Neural cell (in vitro differentiated cells): ENCODE measurements at regions not wholly inside any gene's neighbourhood (a gene's known extent, or its start where the extent isn't known, plus 50 kb on each side); places are given as distances from the start of the nearest gene placed in this dataset.
"Not testable (repeated sequence)": the region's sequence is repeated elsewhere in the genome, so short reads cannot be mapped to it uniquely, and the experiment has no call there.

Source experiments
- H2AFZ ChIP-seq: fragments of 200-600, 300-800 bp; sonication (generic), shearing (Covaris generic); 2 replicates; pipeline ENCODE4 v1.6.0; 2014; ENCODE audit warnings: low read depth, mild to moderate bottlenecking, antibody characterized with exemption, low read length, moderate library complexity
- H3F3A ChIP-seq: fragments of 200-600 bp; shearing (Covaris generic); 2 replicates; pipeline ENCODE4 v1.6.1; 2016; ENCODE audit warnings: mild to moderate bottlenecking, moderate library complexity, mixed read lengths, antibody characterized with exemption, low read length; ENCODE audit not compliant: insufficient read depth, poor library complexity, severe bottlenecking
- H3K27ac ChIP-seq: fragments of 200-600, 300-800 bp; sonication (generic), shearing (Covaris generic); 2 replicates; pipeline ENCODE4 v1.5.1; 2014; ENCODE audit warnings: mild to moderate bottlenecking, low read length, moderate library complexity
- H3K27me3 ChIP-seq: fragments of 300-800, 200-600 bp; sonication (generic), shearing (Covaris generic); 2 replicates; pipeline ENCODE4 v1.6.0; 2014; ENCODE audit warnings: mild to moderate bottlenecking, low read depth, low read length, moderate library complexity; ENCODE audit not compliant: insufficient read depth
- H3K36me3 ChIP-seq: fragments of 300-800, 200-600 bp; sonication (generic), shearing (Covaris generic); 2 replicates; pipeline ENCODE4 v1.5.1; 2014; ENCODE audit warnings: mild to moderate bottlenecking, antibody characterized with exemption, low read length, moderate library complexity; ENCODE audit not compliant: insufficient read depth
- H3K4me2 ChIP-seq: fragments of 300-800, 200-600 bp; sonication (generic), shearing (Covaris generic); 2 replicates; pipeline ENCODE4 v1.6.0; 2014; ENCODE audit warnings: mild to moderate bottlenecking, low read length
- H3K4me3 ChIP-seq: fragments of 300-800, 200-600 bp; sonication (generic), shearing (Covaris generic); 2 replicates; pipeline ENCODE4 v1.5.1; 2014; ENCODE audit warnings: mild to moderate bottlenecking, low read length, moderate library complexity
- H3K79me2 ChIP-seq: fragments of 200-600 bp; shearing (Covaris generic); replicated peaks from 2 replicates; pipeline ENCODE4 v1.6.0; 2014; ENCODE audit warnings: mild to moderate bottlenecking, low read length, moderate library complexity; ENCODE audit not compliant: insufficient read depth
- H3K9ac ChIP-seq: fragments of 300-800, 200-600 bp; sonication (generic), shearing (Covaris generic); 2 replicates; pipeline ENCODE4 v1.6.1; 2016; ENCODE audit warnings: mild to moderate bottlenecking, low read length, mixed read lengths
- H3K9me2 ChIP-seq: fragments of 200-600 bp; shearing (Covaris generic); 2 replicates; pipeline ENCODE4 v1.6.1; 2016; ENCODE audit warnings: mild to moderate bottlenecking, low read length, mixed read lengths; ENCODE audit not compliant: insufficient read depth
- H3K9me3 ChIP-seq: fragments of 200-600, 300-800 bp; sonication (generic), shearing (Covaris generic); 2 replicates; pipeline ENCODE4 v1.6.1; 2016; ENCODE audit warnings: mild to moderate bottlenecking, mixed run types, low read length, moderate library complexity, mixed read lengths
- H4K20me1 ChIP-seq: fragments of 200-600 bp; shearing (Covaris generic); 2 replicates; pipeline ENCODE4 v1.6.1; 2016; ENCODE audit warnings: mild to moderate bottlenecking, mixed run types; ENCODE audit not compliant: insufficient read depth
- EP300 ChIP-seq: fragments of 450-650 bp; conservative IDR thresholded peaks from 2 replicates; pipeline ENCODE4 v1.6.1; 2014; ENCODE audit warnings: antibody characterized with exemption, mild to moderate bottlenecking, moderate library complexity; ENCODE audit not compliant: poor library complexity, severe bottlenecking
- EZH2 ChIP-seq: fragments of 200-600, 300-800 bp; shearing (Covaris generic), sonication (generic); IDR thresholded peaks from 2 replicates; pipeline ENCODE4 v1.6.1; 2014; ENCODE audit warnings: antibody characterized with exemption, low read length, borderline replicate concordance, mild to moderate bottlenecking; ENCODE audit not compliant: insufficient read depth, poor library complexity, severe bottlenecking
- MXI1 ChIP-seq: fragments of 450-650 bp; conservative IDR thresholded peaks from 2 replicates; pipeline ENCODE4 v1.6.1; 2014; ENCODE audit warnings: antibody characterized with exemption, mild to moderate bottlenecking; ENCODE audit not compliant: poor library complexity, severe bottlenecking
- POLR2AphosphoS5 ChIP-seq: IDR thresholded peaks from 2 replicates; pipeline ENCODE4 v1.6.1; 2012
- RAD21 ChIP-seq: fragments of 450-650 bp; conservative IDR thresholded peaks from 2 replicates; pipeline ENCODE4 v1.6.1; 2014; ENCODE audit warnings: antibody characterized with exemption, mild to moderate bottlenecking, moderate library complexity
- SMC3 ChIP-seq: fragments of 450-650 bp; conservative IDR thresholded peaks from 2 replicates; pipeline ENCODE4 v1.6.1; 2014; ENCODE audit warnings: antibody characterized with exemption, mild to moderate bottlenecking, moderate library complexity; ENCODE audit not compliant: poor library complexity
- TAF1 ChIP-seq: IDR thresholded peaks from 2 replicates; pipeline ENCODE4 v1.6.1; 2012; ENCODE audit warnings: low read depth
- TF ChIP-seq, protein P1 (sequence below): fragments of 450-650 bp; IDR thresholded peaks from 2 replicates; pipeline ENCODE4 v1.5.1; 2014; ENCODE audit warnings: antibody characterized with exemption, mild to moderate bottlenecking, moderate library complexity; ENCODE audit not compliant: poor library complexity, severe bottlenecking
- TF ChIP-seq, protein P2 (sequence below): IDR thresholded peaks from 2 replicates; pipeline ENCODE4 v1.6.1; 2012; ENCODE audit warnings: borderline replicate concordance

DNA sequence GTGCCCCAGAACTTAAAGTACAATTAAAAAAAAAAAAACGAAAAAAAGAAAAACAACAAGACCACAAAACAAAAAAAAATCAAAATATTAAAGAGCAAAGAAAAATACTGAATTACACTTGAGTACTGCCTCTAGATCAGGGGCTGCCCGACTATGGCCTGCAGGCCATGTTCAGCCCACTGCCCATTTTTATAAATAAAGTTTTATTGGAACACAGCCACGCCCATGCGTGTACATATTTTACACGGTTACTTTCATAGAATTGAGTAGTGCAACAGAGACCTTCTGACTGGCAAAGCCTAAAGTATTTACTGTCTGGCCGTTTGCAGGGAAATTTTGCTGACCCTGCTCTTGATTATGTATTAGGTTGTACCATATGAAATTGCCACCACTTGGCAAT is 130.5 kb downstream of the ATXN3L start:
- TF ChIP-seq EP300 (no peak), MXI1 (no peak), TAF1 (no peak), EZH2 (no peak), RAD21 (no peak), POLR2AphosphoS5 (no peak), SMC3 (no peak)
- TF ChIP-seq, protein P1, sequence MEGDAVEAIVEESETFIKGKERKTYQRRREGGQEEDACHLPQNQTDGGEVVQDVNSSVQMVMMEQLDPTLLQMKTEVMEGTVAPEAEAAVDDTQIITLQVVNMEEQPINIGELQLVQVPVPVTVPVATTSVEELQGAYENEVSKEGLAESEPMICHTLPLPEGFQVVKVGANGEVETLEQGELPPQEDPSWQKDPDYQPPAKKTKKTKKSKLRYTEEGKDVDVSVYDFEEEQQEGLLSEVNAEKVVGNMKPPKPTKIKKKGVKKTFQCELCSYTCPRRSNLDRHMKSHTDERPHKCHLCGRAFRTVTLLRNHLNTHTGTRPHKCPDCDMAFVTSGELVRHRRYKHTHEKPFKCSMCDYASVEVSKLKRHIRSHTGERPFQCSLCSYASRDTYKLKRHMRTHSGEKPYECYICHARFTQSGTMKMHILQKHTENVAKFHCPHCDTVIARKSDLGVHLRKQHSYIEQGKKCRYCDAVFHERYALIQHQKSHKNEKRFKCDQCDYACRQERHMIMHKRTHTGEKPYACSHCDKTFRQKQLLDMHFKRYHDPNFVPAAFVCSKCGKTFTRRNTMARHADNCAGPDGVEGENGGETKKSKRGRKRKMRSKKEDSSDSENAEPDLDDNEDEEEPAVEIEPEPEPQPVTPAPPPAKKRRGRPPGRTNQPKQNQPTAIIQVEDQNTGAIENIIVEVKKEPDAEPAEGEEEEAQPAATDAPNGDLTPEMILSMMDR = no peak
- TF ChIP-seq, protein P2, sequence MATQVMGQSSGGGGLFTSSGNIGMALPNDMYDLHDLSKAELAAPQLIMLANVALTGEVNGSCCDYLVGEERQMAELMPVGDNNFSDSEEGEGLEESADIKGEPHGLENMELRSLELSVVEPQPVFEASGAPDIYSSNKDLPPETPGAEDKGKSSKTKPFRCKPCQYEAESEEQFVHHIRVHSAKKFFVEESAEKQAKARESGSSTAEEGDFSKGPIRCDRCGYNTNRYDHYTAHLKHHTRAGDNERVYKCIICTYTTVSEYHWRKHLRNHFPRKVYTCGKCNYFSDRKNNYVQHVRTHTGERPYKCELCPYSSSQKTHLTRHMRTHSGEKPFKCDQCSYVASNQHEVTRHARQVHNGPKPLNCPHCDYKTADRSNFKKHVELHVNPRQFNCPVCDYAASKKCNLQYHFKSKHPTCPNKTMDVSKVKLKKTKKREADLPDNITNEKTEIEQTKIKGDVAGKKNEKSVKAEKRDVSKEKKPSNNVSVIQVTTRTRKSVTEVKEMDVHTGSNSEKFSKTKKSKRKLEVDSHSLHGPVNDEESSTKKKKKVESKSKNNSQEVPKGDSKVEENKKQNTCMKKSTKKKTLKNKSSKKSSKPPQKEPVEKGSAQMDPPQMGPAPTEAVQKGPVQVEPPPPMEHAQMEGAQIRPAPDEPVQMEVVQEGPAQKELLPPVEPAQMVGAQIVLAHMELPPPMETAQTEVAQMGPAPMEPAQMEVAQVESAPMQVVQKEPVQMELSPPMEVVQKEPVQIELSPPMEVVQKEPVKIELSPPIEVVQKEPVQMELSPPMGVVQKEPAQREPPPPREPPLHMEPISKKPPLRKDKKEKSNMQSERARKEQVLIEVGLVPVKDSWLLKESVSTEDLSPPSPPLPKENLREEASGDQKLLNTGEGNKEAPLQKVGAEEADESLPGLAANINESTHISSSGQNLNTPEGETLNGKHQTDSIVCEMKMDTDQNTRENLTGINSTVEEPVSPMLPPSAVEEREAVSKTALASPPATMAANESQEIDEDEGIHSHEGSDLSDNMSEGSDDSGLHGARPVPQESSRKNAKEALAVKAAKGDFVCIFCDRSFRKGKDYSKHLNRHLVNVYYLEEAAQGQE = no peak
- Histone ChIP-seq H3K79me2 (no peaks in the 10 kb centered on the region), H3K9me3 (no peaks in the 10 kb centered on the region), H4K20me1 (no peaks in the 10 kb centered on the region), H3K27me3 (no peaks in the 10 kb centered on the region), H3F3A (no peaks in the 10 kb centered on the region), H3K4me3 (no peak overlapping the region), H3K9ac (no peak overlapping the region), H2AFZ (no peak overlapping the region), H3K4me2 (no peak overlapping the region), H3K36me3 (no peaks in the 10 kb centered on the region), H3K9me2 (no peaks in the 10 kb centered on the region), H3K27ac (no peak overlapping the region)

DNA sequence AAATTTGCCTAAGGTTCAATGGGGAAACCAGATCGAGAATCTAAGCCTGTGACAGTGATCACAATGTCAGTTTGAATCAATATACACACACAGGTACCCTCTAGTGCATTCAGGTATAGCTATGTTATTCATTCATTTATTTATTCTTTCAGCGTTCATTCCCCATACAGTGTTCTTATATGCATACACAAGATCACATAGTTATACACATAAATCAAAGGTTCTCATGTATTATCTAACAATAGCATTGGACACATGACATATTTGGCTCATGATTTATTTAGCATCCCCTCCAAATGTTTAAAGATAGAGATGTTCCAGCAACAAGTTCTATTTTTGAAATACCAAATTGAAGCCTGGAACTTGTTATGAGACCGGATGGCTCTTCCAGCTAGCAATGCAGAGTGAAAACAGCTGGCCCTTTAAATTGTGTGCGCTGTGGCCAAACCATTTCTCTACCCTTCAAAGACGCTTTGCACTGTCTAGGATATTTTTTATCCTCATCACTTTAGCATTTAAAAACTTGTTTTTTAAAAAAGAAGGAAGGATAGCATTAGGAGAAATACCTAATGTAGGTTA is 131.0 kb downstream of the ATXN3L start:
- no peak overlapping the region for H2AFZ ChIP-seq
- H3K27me3 ChIP-seq = no peaks in the 10 kb centered on the region
- no peaks in the 10 kb centered on the region for H3K9me3 ChIP-seq
- H3K79me2 ChIP-seq = no peaks in the 10 kb centered on the region
- TF ChIP-seq SMC3 (no peak), RAD21 (no peak), TAF1 (no peak), POLR2AphosphoS5 (no peak), MXI1 (no peak), EP300 (no peak)
- TF ChIP-seq, protein P2 = no peak
- H3K27ac ChIP-seq = no peak overlapping the region
- no peaks in the 10 kb centered on the region for H3K36me3 ChIP-seq
- H3K4me2 ChIP-seq = no peak overlapping the region
- H3K9me2 ChIP-seq = no peaks in the 10 kb centered on the region
- H3K9ac ChIP-seq = no peak overlapping the region
- H3K4me3 ChIP-seq = no peak overlapping the region
- H4K20me1 ChIP-seq = no peaks in the 10 kb centered on the region
- no peaks in the 10 kb centered on the region for H3F3A ChIP-seq

DNA sequence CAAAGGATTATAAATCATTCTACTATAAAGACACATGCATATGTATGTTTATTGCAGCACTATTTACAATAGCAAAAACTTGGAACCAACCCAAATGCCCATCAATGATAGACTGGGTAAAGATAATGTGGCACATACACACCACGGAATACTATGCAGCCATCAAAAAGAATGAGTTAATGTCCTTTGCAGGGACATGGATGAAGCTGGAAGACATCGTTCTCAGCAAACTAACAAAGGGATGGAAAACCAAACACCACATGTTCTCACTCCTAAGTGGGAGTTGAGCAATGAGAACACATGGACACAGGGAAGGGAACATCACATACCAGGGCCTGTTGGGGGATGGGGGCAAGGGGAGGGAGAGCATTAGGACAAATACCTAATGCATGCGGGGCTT is 133.2 kb downstream of the ATXN3L start:
- H3K9me3 ChIP-seq = not testable (repeated sequence)

More for the DNA sequence above, 133.2 kb downstream of the ATXN3L start:
- not testable (repeated sequence) for H3K36me3 ChIP-seq, H3K79me2 ChIP-seq, H3F3A ChIP-seq, H3K27me3 ChIP-seq, H3K9ac ChIP-seq, H2AFZ ChIP-seq, H3K4me2 ChIP-seq, H3K9me2 ChIP-seq, H4K20me1 ChIP-seq, H3K27ac ChIP-seq, H3K4me3 ChIP-seq
